GM20431 (cell line): ENCODE measurements at regions not wholly inside any gene's neighbourhood (a gene's known extent, or its start where the extent isn't known, plus 50 kb on each side); places are given as distances from the start of the nearest gene placed in this dataset.
"Not testable (repeated sequence)": the region's sequence is repeated elsewhere in the genome, so short reads cannot be mapped to it uniquely, and the experiment has no call there.

ENCODE experiments used
- in situ Hi-C: fragments of 300-500 bp; cut with MseI, MboI; formaldehyde crosslinking; loops from one replicate; pipeline ENCODE4 v1.15.0; 2020; ENCODE audit warnings: low sequenced_read_pairs; ENCODE audit not compliant: unreplicated experiment

DNA sequence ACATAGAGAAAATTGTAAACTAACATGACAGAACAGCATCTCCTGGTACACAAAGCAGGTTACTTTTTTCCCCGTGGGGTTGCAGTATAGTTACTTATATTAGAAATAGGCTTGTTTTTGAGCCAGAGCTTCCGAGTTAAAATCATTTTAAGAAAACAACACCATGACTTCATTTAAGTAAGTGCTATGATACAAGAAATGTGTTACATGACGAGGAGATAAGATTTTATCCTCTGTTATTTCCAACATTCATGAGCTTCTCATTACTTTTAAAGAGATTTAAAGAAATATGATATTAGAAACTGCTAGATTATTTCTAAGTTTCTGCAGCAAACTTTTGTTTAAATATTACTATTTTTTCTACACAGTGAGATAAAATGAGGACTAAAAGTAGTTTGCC, 968.7 kb downstream of the GATA3 start:
- in situ Hi-C loops = no loop called here

DNA sequence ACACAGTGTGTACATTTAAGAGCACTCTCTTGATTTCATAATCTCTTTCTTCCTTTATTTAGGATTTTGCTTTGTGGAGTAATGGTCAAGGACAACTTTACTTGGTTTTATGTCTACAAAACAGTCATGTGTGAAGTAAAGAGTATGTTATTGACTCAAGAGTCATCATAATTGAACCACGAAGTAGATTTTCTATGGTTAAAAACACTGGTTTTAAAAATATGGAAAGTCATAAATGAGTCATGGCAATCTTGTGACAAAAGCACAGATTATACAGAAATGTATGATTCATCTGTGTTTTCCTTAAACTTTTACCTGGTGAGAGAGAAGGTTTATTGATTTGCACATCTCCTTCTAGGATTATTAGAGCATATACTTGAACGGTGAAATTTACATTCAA, 969.7 kb downstream of the GATA3 start:
- in situ Hi-C loops = no loop called here

DNA sequence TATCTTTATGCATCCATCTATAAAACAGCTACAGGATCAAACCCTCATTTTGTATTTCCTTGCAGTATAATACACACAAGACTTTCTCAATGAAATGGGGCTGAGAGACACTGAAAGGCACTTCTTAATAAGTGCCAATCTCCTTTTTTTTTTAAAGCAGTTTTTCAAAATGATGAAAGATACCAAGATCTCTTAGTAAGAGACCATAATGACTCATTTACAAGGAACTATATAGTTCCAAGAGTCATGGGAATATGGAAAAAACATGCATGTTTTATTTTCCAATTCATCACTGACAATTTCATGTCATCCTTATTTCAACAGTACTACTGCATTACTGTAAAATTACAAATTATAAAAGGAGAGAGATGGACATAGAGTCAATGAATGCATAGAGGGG, 973.7 kb downstream of the GATA3 start:
- in situ Hi-C loops = no loop called here

DNA sequence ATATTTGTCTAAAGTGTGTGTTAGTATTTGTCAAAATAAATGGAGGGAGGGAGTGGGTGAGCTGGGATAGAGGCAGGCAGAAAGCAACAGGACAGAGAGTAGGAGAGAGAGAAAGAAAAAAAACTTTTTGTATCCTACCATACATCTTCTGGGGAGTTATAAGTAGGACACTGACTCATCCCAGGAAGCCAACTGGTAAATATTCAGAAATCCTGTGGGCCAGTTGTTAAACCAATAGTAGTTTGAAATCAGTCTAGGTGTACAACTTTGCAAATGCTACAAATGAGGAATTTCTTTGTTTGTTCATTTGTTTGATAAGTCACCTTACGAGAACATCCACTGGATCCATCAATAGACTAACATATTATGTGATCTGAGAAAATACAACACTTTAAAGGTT, 980.9 kb downstream of the GATA3 start:
- in situ Hi-C loops = no loop called here

DNA sequence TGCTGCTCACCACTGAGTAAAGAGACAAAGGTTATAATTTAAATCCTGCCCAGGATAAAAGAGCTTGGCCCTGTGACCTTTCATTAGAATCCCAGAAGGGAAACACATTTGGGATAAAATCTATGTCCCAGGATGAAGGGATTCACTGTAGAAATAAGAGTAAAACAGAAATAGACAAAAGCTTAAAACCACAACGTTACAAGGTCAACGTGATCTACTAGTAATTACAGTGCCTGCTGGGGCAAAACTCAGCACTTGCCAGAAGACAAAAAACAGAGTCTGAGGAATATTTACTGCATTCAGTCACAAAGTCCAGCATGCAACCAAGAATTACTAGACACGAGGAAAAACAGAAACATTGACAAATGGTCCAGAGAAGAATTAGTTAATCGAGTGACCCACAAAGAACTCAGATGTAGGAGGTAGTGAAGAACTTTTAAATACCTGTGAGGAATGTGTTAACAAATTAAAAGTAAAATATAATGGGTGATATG, 982.3 kb downstream of the GATA3 start:
- in situ Hi-C loops = no loop called here

GRCh38 chr10:9038146-9038714, 983.7 kb downstream of the GATA3 start:
- in situ Hi-C loops = no loop called here

DNA sequence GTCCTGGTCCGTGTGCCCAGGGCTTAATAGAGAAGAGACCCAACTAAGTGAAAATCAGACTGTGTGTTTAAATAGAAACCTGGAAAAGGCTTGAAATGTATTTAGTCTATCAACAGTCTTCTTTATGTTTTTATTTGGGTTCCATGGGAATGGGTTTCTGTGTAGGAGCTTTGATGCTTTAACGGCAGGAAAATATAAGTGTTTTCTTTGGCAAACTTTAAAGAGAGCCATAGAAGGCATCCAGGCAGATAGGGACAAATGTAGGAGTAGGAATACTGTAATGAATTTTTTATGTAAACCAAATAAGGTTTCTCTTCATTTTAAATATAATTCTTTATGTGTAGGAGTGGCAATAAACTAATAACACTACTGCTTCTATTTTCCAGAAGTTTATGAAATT, 989.0 kb downstream of the GATA3 start:
- in situ Hi-C loops = no loop called here

- in situ Hi-C loops = no loop called here
These were observed 990.8 kb downstream of the GATA3 start for GRCh38 chr10:9045311-9045710.

- in situ Hi-C loops = no loop called here
These were observed 997.0 kb downstream of the GATA3 start for GRCh38 chr10:9051328-9051974.

GRCh38 chr10:9052767-9053166, 998.3 kb downstream of the GATA3 start:
- in situ Hi-C loops = no loop called here

- in situ Hi-C loops = no loop called here
These were observed 1002.0 kb downstream of the GATA3 start for GRCh38 chr10:9056521-9056920.

DNA sequence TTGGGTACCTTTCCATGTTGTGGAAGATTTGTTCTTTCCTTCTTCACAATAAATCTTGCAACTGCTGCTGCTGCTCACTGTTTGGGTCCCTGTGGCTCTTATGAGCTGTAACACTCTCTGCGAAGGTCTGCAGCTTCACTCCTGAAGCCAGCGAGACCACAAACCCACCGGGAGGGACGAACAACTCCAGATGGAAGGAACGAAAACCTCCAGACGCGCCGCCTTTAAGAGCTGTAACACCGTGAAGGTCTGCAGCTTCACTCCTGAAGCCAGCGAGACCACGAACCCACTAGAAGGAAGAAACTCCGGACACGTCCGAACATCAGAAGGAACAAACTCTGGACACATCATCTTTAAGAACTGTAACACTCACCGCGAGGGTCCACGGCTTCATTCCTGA, 1002.8 kb downstream of the GATA3 start:
- in situ Hi-C loops = not testable (repeated sequence)

GRCh38 chr10:9060314-9060713, 1005.8 kb downstream of the GATA3 start:
- in situ Hi-C loops = no loop called here

GRCh38 chr10:9061871-9062270, 1007.4 kb downstream of the GATA3 start:
- in situ Hi-C loops = no loop called here

DNA sequence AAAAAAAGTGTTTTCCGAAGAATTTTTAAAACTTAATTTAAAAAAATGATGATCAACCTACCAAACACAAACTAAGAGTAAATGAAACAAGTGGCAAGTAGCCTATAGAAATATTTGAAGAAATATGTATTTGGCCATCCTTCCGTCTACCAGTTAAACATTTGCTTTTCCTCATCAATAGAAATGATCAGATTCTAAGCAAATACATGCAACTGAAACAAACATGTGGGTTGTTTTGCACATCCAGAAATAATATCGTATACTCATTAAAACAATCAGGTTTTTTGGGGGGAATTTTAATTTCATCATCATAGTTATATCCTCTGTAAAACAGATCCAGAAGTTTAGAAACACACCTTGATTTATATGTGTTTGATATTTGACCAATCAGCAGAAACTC, 1011.7 kb downstream of the GATA3 start:
- in situ Hi-C loops = no loop called here

DNA sequence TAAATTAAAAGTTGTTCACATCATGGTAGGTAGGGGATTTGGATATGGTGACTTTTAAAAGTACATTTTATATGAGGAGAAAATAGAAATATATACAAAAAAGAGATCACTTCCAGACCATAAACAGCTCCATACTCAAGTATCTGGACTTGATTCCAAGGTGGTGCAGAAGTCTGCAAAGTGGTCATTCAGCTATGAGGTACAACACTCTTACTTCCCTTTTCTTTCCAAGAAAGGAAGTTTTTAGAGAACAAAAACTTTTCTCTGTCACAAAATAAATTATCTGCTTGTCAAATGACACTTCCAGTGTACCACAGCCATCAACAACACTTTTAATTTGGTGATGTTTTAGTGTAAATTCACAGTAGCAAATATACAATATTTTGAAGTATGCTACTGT, 1013.5 kb downstream of the GATA3 start:
- in situ Hi-C loops = no loop called here

GRCh38 chr10:9069136-9069535, 1014.6 kb downstream of the GATA3 start:
- in situ Hi-C loops = no loop called here

- in situ Hi-C loops = no loop called here
These were observed 1020.9 kb downstream of the GATA3 start for GRCh38 chr10:9075420-9075819.

DNA sequence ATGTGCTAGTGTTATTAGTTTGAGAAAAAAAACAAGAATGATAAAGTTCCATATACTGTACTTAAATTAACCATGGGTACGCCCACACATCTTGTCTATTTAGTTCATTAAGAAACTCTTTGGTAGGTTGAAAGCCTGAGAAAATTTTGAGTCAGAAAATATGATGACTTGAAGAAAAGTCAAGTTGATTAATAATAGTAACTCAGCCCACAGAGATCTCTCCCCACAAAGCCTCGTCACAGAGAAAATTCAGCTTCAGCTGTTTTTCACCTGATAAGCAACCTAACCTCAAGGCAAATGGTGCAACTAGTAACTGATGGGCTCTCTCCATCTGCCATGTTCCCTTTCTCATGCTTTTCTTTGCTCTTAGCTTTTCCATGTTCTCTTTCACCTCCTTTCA, 1021.6 kb downstream of the GATA3 start:
- in situ Hi-C loops = no loop called here

DNA sequence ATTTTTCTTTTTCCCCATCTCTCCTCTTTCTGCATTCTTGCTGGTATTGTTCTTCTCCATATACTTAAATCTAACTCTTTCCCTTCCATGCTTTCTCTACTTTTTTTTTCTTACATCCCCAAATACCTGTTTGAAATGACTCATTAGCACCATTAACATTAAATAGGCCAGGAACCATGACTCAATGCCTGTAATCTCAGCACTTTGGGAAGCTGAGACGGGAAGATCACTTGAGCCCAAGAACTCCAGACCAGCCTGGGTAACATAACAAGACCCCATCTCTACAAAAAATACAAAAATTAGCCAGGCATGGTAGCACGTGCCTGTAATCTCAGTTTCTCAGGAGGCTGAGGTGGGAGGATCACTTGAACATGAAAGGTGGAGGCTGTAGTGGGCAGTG, 1026.8 kb downstream of the GATA3 start:
- in situ Hi-C loops = no loop called here

GRCh38 chr10:9081961-9082360, 1027.5 kb downstream of the GATA3 start:
- in situ Hi-C loops = no loop called here

GRCh38 chr10:9091530-9092093, 1037.1 kb downstream of the GATA3 start:
- in situ Hi-C loops = no loop called here
